GM12891 (cell line): ENCODE measurements at regions not wholly inside any gene's neighbourhood (a gene's known extent, or its start where the extent isn't known, plus 50 kb on each side); places are given as distances from the start of the nearest gene placed in this dataset.

Experiments
- PAX5 ChIP-seq: IDR thresholded peaks from 2 replicates; pipeline ENCODE4 v1.6.1; 2011; ENCODE audit warnings: low read length, moderate library complexity, mild to moderate bottlenecking; ENCODE audit not compliant: insufficient read depth, severe bottlenecking
- POLR2A ChIP-seq: IDR thresholded peaks from 2 replicates; pipeline ENCODE4 v1.6.1; 2011; ENCODE audit warnings: low read depth, low read length, control low read depth
- POLR2AphosphoS5 ChIP-seq: IDR thresholded peaks from 2 replicates; pipeline ENCODE4 v1.6.1; 2011; ENCODE audit warnings: low read depth, low read length, control low read depth
- TAF1 ChIP-seq: IDR thresholded peaks from 2 replicates; pipeline ENCODE4 v1.6.1; 2011; ENCODE audit warnings: low read depth, low read length, control low read depth

DNA sequence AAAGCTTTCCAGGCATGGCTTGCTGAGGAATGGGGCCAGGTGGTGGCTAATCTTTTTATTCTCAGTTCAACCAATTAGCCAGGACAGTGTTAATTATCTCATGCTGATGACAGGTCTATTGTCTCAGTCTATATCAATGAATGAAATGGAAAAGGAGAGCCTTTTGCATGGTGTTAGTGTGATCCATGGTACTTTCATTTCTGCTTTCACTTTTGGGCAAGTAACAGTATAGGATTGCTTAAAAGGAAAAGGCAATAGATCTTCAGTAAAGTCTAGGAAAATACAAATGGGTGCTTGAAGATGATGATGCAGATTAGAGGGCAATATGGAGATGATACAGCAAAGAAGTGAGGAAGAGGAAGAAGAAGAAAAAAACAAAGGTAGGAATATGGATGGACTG is 430.3 kb downstream of the TFAP2A start:
- TF ChIP-seq POLR2AphosphoS5, result no peak
- no peak for TF ChIP-seq POLR2A
- no peak for TF ChIP-seq TAF1
- TF ChIP-seq PAX5, result no peak
